Lower lobe of right lung (tissue), 2 donors: ENCODE measurements at regions not wholly inside any gene's neighbourhood (a gene's known extent, or its start where the extent isn't known, plus 50 kb on each side); places are given as distances from the start of the nearest gene placed in this dataset.

Experiments used
- ATAC-seq, 2 donors: fragments of 200-7000 bp; cut with Tn5 transposase; one replicate each; pipeline ENCODE4 v1.9.1; 2020 to 2022; ENCODE audit warnings: mild to moderate bottlenecking in 2 of 2, moderate library complexity in 2 of 2
- DNase-seq: peaks from one replicate; pipeline ENCODE4 v3.0.0-alpha.2; 2020
- H3K27ac ChIP-seq: fragments of 200-600 bp; one replicate; pipeline ENCODE4 v1.8.0; 2022
- H3K27me3 ChIP-seq: fragments of 200-600 bp; one replicate; pipeline ENCODE4 v1.8.0; 2022; ENCODE audit warnings: low read depth
- H3K36me3 ChIP-seq: fragments of 200-600 bp; one replicate; pipeline ENCODE4 v1.8.0; 2022; ENCODE audit warnings: mild to moderate bottlenecking
- H3K4me1 ChIP-seq: fragments of 200-600 bp; one replicate; pipeline ENCODE4 v1.8.0; 2022
- H3K4me3 ChIP-seq: fragments of 200-600 bp; one replicate; pipeline ENCODE4 v1.8.0; 2022; ENCODE audit warnings: mild to moderate bottlenecking
- H3K9me3 ChIP-seq: fragments of 200-600 bp; one replicate; pipeline ENCODE4 v1.8.0; 2022
- CTCF ChIP-seq: fragments of 200-600 bp; IDR thresholded peaks from one replicate; pipeline ENCODE4 v1.8.0; 2022; ENCODE audit warnings: antibody characterized with exemption, mild to moderate bottlenecking
- intact Hi-C: fragments of 100-400 bp; cut with DNase I; formaldehyde crosslinking; loops from one replicate; pipeline ENCODE4 v1.11.0; 2022
- donor health status: DM: no; HTN: yes; CAD: no; lungs with severe emphysema.

GRCh38 chr6:109227646-109228045 is 132.3 kb downstream of the CEP57L1 start:
- Histone ChIP-seq H3K4me3 (no peak overlapping the region), H3K4me1 (peaks cover 6% of the 10 kb centered on the region), H3K36me3 (no peaks in the 10 kb centered on the region), H3K27ac (no peak overlapping the region), H3K27me3 (no peaks in the 10 kb centered on the region), H3K9me3 (no peaks in the 10 kb centered on the region)
- intact Hi-C loops: no loop called here
- ATAC-seq (no peak), DNase-seq (no peak)
- no peak for TF ChIP-seq CTCF

GRCh38 chr6:109226353-109226752 is 131.0 kb downstream of the CEP57L1 start:
- no peak overlapping the region for H3K27ac ChIP-seq
- no peak for TF ChIP-seq CTCF
- H3K9me3 ChIP-seq: no peaks in the 10 kb centered on the region
- H3K4me3 ChIP-seq: no peak overlapping the region
- peaks cover 6% of the 10 kb centered on the region for H3K4me1 ChIP-seq
- DNase-seq (no peak), ATAC-seq (no peak)
- intact Hi-C loops: no loop called here
- no peaks in the 10 kb centered on the region for H3K27me3 ChIP-seq
- no peaks in the 10 kb centered on the region for H3K36me3 ChIP-seq

- DNase-seq (no peak), ATAC-seq (no peak)
- Histone ChIP-seq H3K36me3 (no peaks in the 10 kb centered on the region), H3K4me1 (peaks cover 6% of the 10 kb centered on the region), H3K27me3 (no peaks in the 10 kb centered on the region), H3K4me3 (no peak overlapping the region), H3K9me3 (no peaks in the 10 kb centered on the region), H3K27ac (no peak overlapping the region)
- TF ChIP-seq CTCF: no peak
- intact Hi-C loops: no loop called here
These were observed 130.6 kb downstream of the CEP57L1 start for GRCh38 chr6:109225946-109226345.

- Histone ChIP-seq H3K9me3 (no peaks in the 10 kb centered on the region), H3K36me3 (no peaks in the 10 kb centered on the region), H3K27ac (no peak overlapping the region), H3K27me3 (no peaks in the 10 kb centered on the region), H3K4me1 (peaks cover 6% of the 10 kb centered on the region), H3K4me3 (no peak overlapping the region)
- ATAC-seq (no peak), DNase-seq (no peak)
- intact Hi-C loops: no loop called here
- no peak for TF ChIP-seq CTCF
These were observed 129.7 kb downstream of the CEP57L1 start for GRCh38 chr6:109224994-109225393.

GRCh38 chr6:109224107-109224875 is 129.0 kb downstream of the CEP57L1 start:
- intact Hi-C loops: no loop called here
- H3K9me3 ChIP-seq: no peaks in the 10 kb centered on the region
- DNase-seq (no peak), ATAC-seq (no peak)
- H3K27ac ChIP-seq: no peak overlapping the region
- no peaks in the 10 kb centered on the region for H3K36me3 ChIP-seq
- no peak overlapping the region for H3K4me3 ChIP-seq
- no peaks in the 10 kb centered on the region for H3K4me1 ChIP-seq
- no peaks in the 10 kb centered on the region for H3K27me3 ChIP-seq
- TF ChIP-seq CTCF: no peak
